ENCODE measurements at regions not wholly inside any gene's neighbourhood (a gene's known extent, or its start where the extent isn't known, plus 50 kb on each side); places are given as distances from the start of the nearest gene placed in this dataset.

DNA sequence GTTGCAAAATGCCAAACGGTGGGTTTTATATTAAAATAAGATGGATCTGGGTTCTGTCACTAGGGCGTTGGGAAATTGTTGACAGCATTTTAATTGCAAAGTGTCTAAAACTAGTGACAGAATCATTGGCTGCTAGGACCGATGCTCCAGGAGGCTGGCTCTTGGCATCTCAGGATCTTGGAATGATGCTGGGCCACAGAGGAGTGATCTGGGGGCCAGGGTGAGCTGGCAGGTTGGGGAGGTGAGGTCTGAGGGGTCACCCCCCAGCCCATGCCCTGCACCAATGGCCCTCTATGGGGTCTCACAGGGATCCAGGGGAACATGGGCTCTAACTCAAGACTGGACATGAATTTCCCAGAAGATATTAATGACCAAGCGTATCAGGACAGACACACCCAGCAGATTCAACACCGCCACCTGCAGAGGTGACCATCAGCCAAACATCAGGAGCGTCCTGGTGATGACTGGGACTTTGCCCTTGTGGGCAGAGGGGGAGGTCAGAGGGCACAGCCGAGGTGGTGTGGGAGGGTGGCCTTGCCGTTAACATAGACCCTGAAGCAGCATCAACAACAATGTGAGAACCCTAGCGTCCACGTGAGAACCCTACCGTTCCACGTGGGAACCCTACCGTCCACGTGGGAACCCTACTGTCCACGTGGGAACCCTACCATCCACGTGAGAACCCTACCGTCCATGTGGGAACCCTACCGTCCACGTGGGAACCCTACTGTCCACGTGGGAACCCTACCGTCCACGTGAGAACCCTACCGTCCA, 89.0 kb upstream of the PPP2R2D start:
- TF ChIP-seq, protein P1, sequence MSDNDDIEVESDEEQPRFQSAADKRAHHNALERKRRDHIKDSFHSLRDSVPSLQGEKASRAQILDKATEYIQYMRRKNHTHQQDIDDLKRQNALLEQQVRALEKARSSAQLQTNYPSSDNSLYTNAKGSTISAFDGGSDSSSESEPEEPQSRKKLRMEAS (IDR thresholded peaks at IDR 0.05; ENCODE audit: low read depth, low read length) = no peak
- TF ChIP-seq, protein P2, sequence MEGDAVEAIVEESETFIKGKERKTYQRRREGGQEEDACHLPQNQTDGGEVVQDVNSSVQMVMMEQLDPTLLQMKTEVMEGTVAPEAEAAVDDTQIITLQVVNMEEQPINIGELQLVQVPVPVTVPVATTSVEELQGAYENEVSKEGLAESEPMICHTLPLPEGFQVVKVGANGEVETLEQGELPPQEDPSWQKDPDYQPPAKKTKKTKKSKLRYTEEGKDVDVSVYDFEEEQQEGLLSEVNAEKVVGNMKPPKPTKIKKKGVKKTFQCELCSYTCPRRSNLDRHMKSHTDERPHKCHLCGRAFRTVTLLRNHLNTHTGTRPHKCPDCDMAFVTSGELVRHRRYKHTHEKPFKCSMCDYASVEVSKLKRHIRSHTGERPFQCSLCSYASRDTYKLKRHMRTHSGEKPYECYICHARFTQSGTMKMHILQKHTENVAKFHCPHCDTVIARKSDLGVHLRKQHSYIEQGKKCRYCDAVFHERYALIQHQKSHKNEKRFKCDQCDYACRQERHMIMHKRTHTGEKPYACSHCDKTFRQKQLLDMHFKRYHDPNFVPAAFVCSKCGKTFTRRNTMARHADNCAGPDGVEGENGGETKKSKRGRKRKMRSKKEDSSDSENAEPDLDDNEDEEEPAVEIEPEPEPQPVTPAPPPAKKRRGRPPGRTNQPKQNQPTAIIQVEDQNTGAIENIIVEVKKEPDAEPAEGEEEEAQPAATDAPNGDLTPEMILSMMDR (IDR thresholded peaks at IDR 0.05; ENCODE audit: low read depth, low read length) = no peak

Measured in NB4 (cell line).